ENCODE measurements at regions not wholly inside any gene's neighbourhood (a gene's known extent, or its start where the extent isn't known, plus 50 kb on each side); places are given as distances from the start of the nearest gene placed in this dataset.

DNA sequence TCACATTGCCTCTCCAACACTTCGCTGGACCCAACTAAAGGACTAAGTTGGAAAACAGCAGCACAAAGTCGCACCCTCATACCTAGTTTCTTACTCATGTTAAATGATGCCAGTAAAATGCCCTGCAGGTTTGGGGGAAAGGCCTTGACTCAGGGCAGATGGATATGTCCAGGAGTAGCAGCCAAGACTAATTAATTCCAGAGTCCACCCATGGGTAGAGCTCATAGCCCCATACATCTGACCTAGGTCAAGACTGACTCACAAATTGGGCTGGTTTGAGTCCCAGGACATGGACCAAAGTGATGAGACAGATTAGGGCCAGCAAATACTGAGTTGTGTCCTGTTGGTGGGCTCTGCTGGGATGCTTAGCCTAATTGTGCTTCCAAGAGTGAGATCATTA, 224.0 kb upstream of the BTG1 start (continued):
- no peak for TF ChIP-seq SETDB1 (IDR thresholded peaks at IDR 0.05; ENCODE audit: insufficient read length, low read length)
- no peak for TF ChIP-seq ZNF776 (tag by site-specific recombination; IDR thresholded peaks at IDR 0.05; ENCODE audit: borderline replicate concordance)
- TF ChIP-seq SP3 (tag by site-specific recombination; IDR thresholded peaks at IDR 0.05): no peak
- TF ChIP-seq ZNF23 (tag by site-specific recombination; IDR thresholded peaks at IDR 0.05; ENCODE audit: borderline replicate concordance): no peak
- no peak for TF ChIP-seq CTCF (tag by site-specific recombination; IDR thresholded peaks at IDR 0.05)
- no peak for TF ChIP-seq ZNF404 (tag by site-specific recombination; IDR thresholded peaks at IDR 0.05)
- no peak for TF ChIP-seq ZNF214 (tag by site-specific recombination; IDR thresholded peaks at IDR 0.05; ENCODE audit: borderline replicate concordance)
- no peak for TF ChIP-seq GLI4 (tag by site-specific recombination; IDR thresholded peaks at IDR 0.05)
- TF ChIP-seq ZNF280D (tag by site-specific recombination; IDR thresholded peaks at IDR 0.05): no peak
- TF ChIP-seq ZNF768 (tag by site-specific recombination; IDR thresholded peaks at IDR 0.05): no peak
- no peak for TF ChIP-seq WT1 (tag by site-specific recombination; IDR thresholded peaks at IDR 0.05)

- ChIA-PET CTCF (no interaction called here), POLR2A (no interaction called here)
- H3K9me3 ChIP-seq (ENCODE audit: control insufficient read depth, insufficient read depth, low read depth, low read length): no peaks in the 10 kb centered on the region
- no peak overlapping the region for H3K4me3 ChIP-seq (ENCODE audit: low read depth, low read length)
- no peak overlapping the region for H3K27ac ChIP-seq (ENCODE audit: extremely low read depth, low read depth, low read length)
- TF ChIP-seq PRDM1 (tag by site-specific recombination; IDR thresholded peaks at IDR 0.05) (no peak), ZNF677 (tag by site-specific recombination; IDR thresholded peaks at IDR 0.05) (no peak), ZFHX2 (tag by site-specific recombination; conservative IDR thresholded peaks at IDR 0.05) (no peak), SP2 (tag by site-specific recombination; IDR thresholded peaks at IDR 0.05) (no peak), KLF7 (tag by site-specific recombination; IDR thresholded peaks at IDR 0.05; ENCODE audit: borderline replicate concordance) (no peak), ZNF560 (tag by site-specific recombination; IDR thresholded peaks at IDR 0.05; ENCODE audit: borderline replicate concordance) (no peak), ZNF223 (tag by site-specific recombination; IDR thresholded peaks at IDR 0.05) (no peak), ZNF639 (tag by site-specific recombination; IDR thresholded peaks at IDR 0.05) (no peak)
- TF ChIP-seq, protein P1, sequence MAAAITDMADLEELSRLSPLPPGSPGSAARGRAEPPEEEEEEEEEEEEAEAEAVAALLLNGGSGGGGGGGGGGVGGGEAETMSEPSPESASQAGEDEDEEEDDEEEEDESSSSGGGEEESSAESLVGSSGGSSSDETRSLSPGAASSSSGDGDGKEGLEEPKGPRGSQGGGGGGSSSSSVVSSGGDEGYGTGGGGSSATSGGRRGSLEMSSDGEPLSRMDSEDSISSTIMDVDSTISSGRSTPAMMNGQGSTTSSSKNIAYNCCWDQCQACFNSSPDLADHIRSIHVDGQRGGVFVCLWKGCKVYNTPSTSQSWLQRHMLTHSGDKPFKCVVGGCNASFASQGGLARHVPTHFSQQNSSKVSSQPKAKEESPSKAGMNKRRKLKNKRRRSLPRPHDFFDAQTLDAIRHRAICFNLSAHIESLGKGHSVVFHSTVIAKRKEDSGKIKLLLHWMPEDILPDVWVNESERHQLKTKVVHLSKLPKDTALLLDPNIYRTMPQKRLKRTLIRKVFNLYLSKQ (tag by site-specific recombination; IDR thresholded peaks at IDR 0.05; ENCODE audit: borderline replicate concordance): no peak
- no peaks in the 10 kb centered on the region for H3K36me3 ChIP-seq (ENCODE audit: control insufficient read depth in 2 of 2, insufficient read depth in 1 of 2, low read length in 2 of 2)
- no peaks in the 10 kb centered on the region for H3K4me1 ChIP-seq (ENCODE audit: control insufficient read depth, insufficient read depth, low read length)
These were observed 223.4 kb upstream of the BTG1 start for GRCh38 chr12:92369056-92369455.
